Skeletal muscle satellite cell (primary cell): ENCODE measurements at regions not wholly inside any gene's neighbourhood (a gene's known extent, or its start where the extent isn't known, plus 50 kb on each side); places are given as distances from the start of the nearest gene placed in this dataset.

Source experiments
- H3K27me3 ChIP-seq: 2 replicates; pipeline ENCODE4 v1.7.0; 2013; ENCODE audit warnings: low read length; ENCODE audit not compliant: control insufficient read depth, insufficient read depth
- H3K36me3 ChIP-seq: 2 replicates; pipeline ENCODE4 v1.7.0; 2013; ENCODE audit warnings: mild to moderate bottlenecking, control low read depth, low read length; ENCODE audit not compliant: insufficient read depth
- H3K4me1 ChIP-seq: 2 replicates; pipeline ENCODE4 v1.7.0; 2013; ENCODE audit warnings: low read length; ENCODE audit not compliant: control insufficient read depth, insufficient read depth
- H3K4me2 ChIP-seq: 2 replicates; pipeline ENCODE4 v1.7.0; 2013; ENCODE audit warnings: mild to moderate bottlenecking, low read length
- H3K4me3 ChIP-seq: 2 replicates; pipeline ENCODE4 v1.7.0; 2013; ENCODE audit warnings: low read length
- H3K9ac ChIP-seq: 2 replicates; pipeline ENCODE4 v1.7.0; 2013; ENCODE audit warnings: mild to moderate bottlenecking, low read depth, low read length, moderate library complexity
- H3K9me3 ChIP-seq: replicated peaks from 2 replicates; pipeline ENCODE4 v1.7.0; 2013; ENCODE audit warnings: mild to moderate bottlenecking, control low read depth, low read length

- H3K36me3 ChIP-seq = no peaks in the 10 kb centered on the region
- no peaks in the 10 kb centered on the region for H3K9me3 ChIP-seq
- peaks cover 12% of the 10 kb centered on the region for H3K4me1 ChIP-seq
- no peak overlapping the region for H3K4me3 ChIP-seq
- no peaks in the 10 kb centered on the region for H3K27me3 ChIP-seq
- no peak overlapping the region for H3K9ac ChIP-seq
- no peak overlapping the region for H3K4me2 ChIP-seq
These were observed 79.1 kb downstream of the TRIB2 start for GRCh38 chr2:12795851-12796250.

- Histone ChIP-seq H3K9me3 (no peaks in the 10 kb centered on the region), H3K4me3 (no peak overlapping the region), H3K27me3 (no peaks in the 10 kb centered on the region), H3K36me3 (no peaks in the 10 kb centered on the region), H3K4me1 (peaks cover 12% of the 10 kb centered on the region), H3K9ac (no peak overlapping the region), H3K4me2 (no peak overlapping the region)
These were observed 79.9 kb downstream of the TRIB2 start for GRCh38 chr2:12796657-12797056.

- Histone ChIP-seq H3K27me3 (no peaks in the 10 kb centered on the region), H3K4me2 (no peak overlapping the region), H3K4me1 (peaks cover 12% of the 10 kb centered on the region), H3K36me3 (no peaks in the 10 kb centered on the region), H3K4me3 (no peak overlapping the region), H3K9me3 (peaks cover 5% of the 10 kb centered on the region), H3K9ac (no peak overlapping the region)
These were observed 81.1 kb downstream of the TRIB2 start for GRCh38 chr2:12797815-12798214.

GRCh38 chr2:12803607-12804006 lies 86.9 kb downstream of the TRIB2 start:
- H3K36me3 ChIP-seq = no peaks in the 10 kb centered on the region
- H3K9me3 ChIP-seq = peaks cover 5% of the 10 kb centered on the region
- no peaks in the 10 kb centered on the region for H3K27me3 ChIP-seq

GRCh38 chr2:12804091-12804856 lies 87.5 kb downstream of the TRIB2 start:
- Histone ChIP-seq H3K9me3 (peaks cover 5% of the 10 kb centered on the region), H3K36me3 (no peaks in the 10 kb centered on the region), H3K4me2 (no peak overlapping the region), H3K4me1 (peaks cover 11% of the 10 kb centered on the region), H3K4me3 (no peak overlapping the region), H3K27me3 (no peaks in the 10 kb centered on the region), H3K9ac (no peak overlapping the region)

More at GRCh38 chr2:12803607-12804006, 86.9 kb downstream of the TRIB2 start:
- Histone ChIP-seq H3K4me3 (no peak overlapping the region), H3K4me2 (no peak overlapping the region), H3K9ac (no peak overlapping the region), H3K4me1 (peaks cover 11% of the 10 kb centered on the region)

GRCh38 chr2:12805033-12805432 lies 88.3 kb downstream of the TRIB2 start:
- peaks cover 5% of the 10 kb centered on the region for H3K9me3 ChIP-seq
- no peaks in the 10 kb centered on the region for H3K27me3 ChIP-seq
- no peak overlapping the region for H3K4me2 ChIP-seq
- H3K36me3 ChIP-seq = no peaks in the 10 kb centered on the region
- H3K4me1 ChIP-seq = peaks cover 11% of the 10 kb centered on the region
- H3K9ac ChIP-seq = no peak overlapping the region
- no peak overlapping the region for H3K4me3 ChIP-seq

- H3K36me3 ChIP-seq = no peaks in the 10 kb centered on the region
- peaks cover 11% of the 10 kb centered on the region for H3K4me1 ChIP-seq
- peaks cover 5% of the 10 kb centered on the region for H3K9me3 ChIP-seq
- no peaks in the 10 kb centered on the region for H3K27me3 ChIP-seq
- no peak overlapping the region for H3K4me3 ChIP-seq
- no peak overlapping the region for H3K4me2 ChIP-seq
- no peak overlapping the region for H3K9ac ChIP-seq
These were observed 90.0 kb downstream of the TRIB2 start for GRCh38 chr2:12806549-12807242.

- Histone ChIP-seq H3K9ac (no peak overlapping the region), H3K27me3 (no peaks in the 10 kb centered on the region), H3K9me3 (no peaks in the 10 kb centered on the region), H3K36me3 (no peaks in the 10 kb centered on the region), H3K4me3 (no peak overlapping the region), H3K4me2 (no peak overlapping the region), H3K4me1 (peaks cover 11% of the 10 kb centered on the region)
These were observed 91.4 kb downstream of the TRIB2 start for GRCh38 chr2:12807907-12808810.

GRCh38 chr2:12809526-12809925 lies 92.8 kb downstream of the TRIB2 start:
- no peaks in the 10 kb centered on the region for H3K27me3 ChIP-seq
- H3K4me1 ChIP-seq = peaks cover under 1% of the 10 kb centered on the region
- H3K9ac ChIP-seq = no peak overlapping the region
- H3K9me3 ChIP-seq = no peaks in the 10 kb centered on the region
- no peaks in the 10 kb centered on the region for H3K36me3 ChIP-seq
- no peak overlapping the region for H3K4me2 ChIP-seq
- H3K4me3 ChIP-seq = no peak overlapping the region

GRCh38 chr2:12811916-12812315 lies 95.2 kb downstream of the TRIB2 start:
- H3K4me2 ChIP-seq = no peak overlapping the region
- no peak overlapping the region for H3K9ac ChIP-seq
- no peak overlapping the region for H3K4me3 ChIP-seq
- H3K36me3 ChIP-seq = no peaks in the 10 kb centered on the region
- H3K9me3 ChIP-seq = no peaks in the 10 kb centered on the region
- H3K4me1 ChIP-seq = peaks cover 9% of the 10 kb centered on the region
- no peaks in the 10 kb centered on the region for H3K27me3 ChIP-seq

- Histone ChIP-seq H3K9me3 (no peaks in the 10 kb centered on the region), H3K4me3 (no peak overlapping the region), H3K4me2 (no peak overlapping the region), H3K27me3 (no peaks in the 10 kb centered on the region), H3K9ac (no peak overlapping the region), H3K36me3 (no peaks in the 10 kb centered on the region), H3K4me1 (peaks cover 10% of the 10 kb centered on the region)
These were observed 96.4 kb downstream of the TRIB2 start for GRCh38 chr2:12813166-12813565.
